IMR-90 (cell line): ENCODE measurements at regions not wholly inside any gene's neighbourhood (a gene's known extent, or its start where the extent isn't known, plus 50 kb on each side); places are given as distances from the start of the nearest gene placed in this dataset.

Experiments used
- CEBPB ChIP-seq: IDR thresholded peaks from 2 replicates; pipeline ENCODE4 v1.6.1; 2012; ENCODE audit warnings: low read depth, low read length, improper control_type of control experiment
- CTCF ChIP-seq: conservative IDR thresholded peaks from 2 replicates; pipeline ENCODE4 v1.5.1; 2012; ENCODE audit warnings: mild to moderate bottlenecking, low read depth, low read length, improper control_type of control experiment
- FOS ChIP-seq: fragments of 150-350 bp; IDR thresholded peaks from 2 replicates; pipeline ENCODE4 v1.6.1; 2016; ENCODE audit warnings: low read depth, low read length
- POLR2A ChIP-seq: IDR thresholded peaks from 2 replicates; pipeline ENCODE4 v1.6.1; 2012; ENCODE audit warnings: mild to moderate bottlenecking, low read depth, low read length
- RAD21 ChIP-seq: IDR thresholded peaks from 2 replicates; pipeline ENCODE4 v1.6.1; 2012; ENCODE audit warnings: low read length, improper control_type of control experiment

GRCh38 chr14:106613256-106613655 is 1086.9 kb downstream of the TMEM121 start:
- TF ChIP-seq RAD21 (no peak), CEBPB (no peak), FOS (no peak), POLR2A (no peak), CTCF (no peak)
